GM19372 (cell line): ENCODE measurements at regions not wholly inside any gene's neighbourhood (a gene's known extent, or its start where the extent isn't known, plus 50 kb on each side); places are given as distances from the start of the nearest gene placed in this dataset.

Experiments used
- ATAC-seq: cut with Tn5 transposase; IDR thresholded peaks from one replicate; pipeline ENCODE4 v1.9.1; 2021; ENCODE audit warnings: mild to moderate bottlenecking, low read depth, moderate library complexity; ENCODE audit not compliant: unreplicated experiment

GRCh38 chr1:56396581-56396980 lies 182.8 kb downstream of the PLPP3 start:
- no peak for ATAC-seq

- no peak for ATAC-seq
Observed at GRCh38 chr1:56395776-56396175, 183.6 kb downstream of the PLPP3 start.

- ATAC-seq, result no peak
Observed at GRCh38 chr1:56394298-56394697, 185.1 kb downstream of the PLPP3 start.

GRCh38 chr1:56390934-56391731 lies 188.2 kb downstream of the PLPP3 start:
- ATAC-seq, result no peak

- ATAC-seq, result no peak
Observed at GRCh38 chr1:56390232-56390867, 189.0 kb downstream of the PLPP3 start.

GRCh38 chr1:56389813-56390212 lies 189.6 kb downstream of the PLPP3 start:
- ATAC-seq, result no peak

GRCh38 chr1:56387071-56387740 lies 192.2 kb downstream of the PLPP3 start:
- ATAC-seq, result no peak

- no peak for ATAC-seq
Observed at GRCh38 chr1:56385314-56385713, 194.0 kb downstream of the PLPP3 start.

GRCh38 chr1:56382929-56383328 lies 196.4 kb downstream of the PLPP3 start:
- ATAC-seq, result no peak

GRCh38 chr1:56380531-56380930 lies 198.8 kb downstream of the PLPP3 start:
- ATAC-seq, result no peak

GRCh38 chr1:56378341-56379070 lies 200.9 kb downstream of the PLPP3 start:
- ATAC-seq, result no peak

GRCh38 chr1:56377431-56377830 lies 201.9 kb downstream of the PLPP3 start:
- ATAC-seq, result no peak

- ATAC-seq, result no peak
Observed at GRCh38 chr1:56376188-56376984, 203.0 kb downstream of the PLPP3 start.

- ATAC-seq, result no peak
Observed at GRCh38 chr1:56375326-56375804, 204.0 kb downstream of the PLPP3 start.

- no peak for ATAC-seq
Observed at GRCh38 chr1:56374026-56374974, 205.1 kb downstream of the PLPP3 start.

GRCh38 chr1:56370513-56370912 lies 208.8 kb downstream of the PLPP3 start:
- no peak for ATAC-seq

- no peak for ATAC-seq
Observed at GRCh38 chr1:56363007-56363770, 216.2 kb downstream of the PLPP3 start.

GRCh38 chr1:56360021-56360420 lies 219.3 kb downstream of the PLPP3 start:
- ATAC-seq, result no peak
